CD4-positive, alpha-beta T cell treated with Interleukin-17A for 4 hours (primary cell): ENCODE measurements at regions not wholly inside any gene's neighbourhood (a gene's known extent, or its start where the extent isn't known, plus 50 kb on each side); places are given as distances from the start of the nearest gene placed in this dataset.

Experiments used
- DNase-seq: peaks from one replicate; pipeline ENCODE4 v3.0.0-alpha.2; 2020; ENCODE audit warnings: mixed read lengths

DNA sequence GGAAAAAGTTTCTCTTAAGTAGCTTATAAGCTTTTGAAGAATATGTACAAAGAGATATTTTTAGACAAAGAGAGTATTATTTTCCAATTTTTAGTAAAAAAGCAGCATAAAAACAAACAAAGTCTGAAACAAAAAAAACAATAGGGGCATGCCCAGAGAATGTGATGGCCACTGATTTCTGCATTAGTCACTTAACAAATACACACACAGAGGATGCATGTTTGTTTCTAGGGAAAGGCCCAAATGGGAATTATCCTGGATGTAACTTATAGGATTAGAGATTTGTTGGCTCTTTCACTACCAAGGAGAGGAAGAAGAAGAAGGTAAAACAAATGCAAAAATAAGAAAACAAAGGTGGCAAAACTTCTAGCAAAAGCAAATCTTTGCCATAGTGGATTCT, 95.9 kb upstream of the SCOC start:
- DNase-seq: no peak

GRCh38 chr4:140271553-140271952, 101.9 kb upstream of the SCOC start:
- no peak for DNase-seq

DNA sequence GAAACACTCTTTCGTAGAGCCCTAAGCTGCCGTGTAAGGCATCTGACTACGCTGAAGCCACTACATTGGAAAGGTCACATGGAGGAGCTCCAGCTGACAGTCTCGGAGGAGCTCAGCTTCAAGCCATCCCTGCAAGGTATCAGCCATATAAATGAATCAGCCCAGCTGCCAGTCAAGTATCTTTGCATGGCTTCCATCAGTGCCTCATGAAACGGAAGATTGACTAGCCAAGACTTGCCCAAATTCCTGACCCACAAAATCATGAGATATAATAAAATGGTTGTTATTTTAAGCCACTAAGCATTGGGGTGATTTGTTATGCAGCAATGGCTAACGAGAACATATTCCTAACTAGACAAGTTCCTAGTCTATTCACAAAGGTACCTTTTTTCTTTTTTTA, 104.1 kb upstream of the SCOC start:
- no peak for DNase-seq

DNA sequence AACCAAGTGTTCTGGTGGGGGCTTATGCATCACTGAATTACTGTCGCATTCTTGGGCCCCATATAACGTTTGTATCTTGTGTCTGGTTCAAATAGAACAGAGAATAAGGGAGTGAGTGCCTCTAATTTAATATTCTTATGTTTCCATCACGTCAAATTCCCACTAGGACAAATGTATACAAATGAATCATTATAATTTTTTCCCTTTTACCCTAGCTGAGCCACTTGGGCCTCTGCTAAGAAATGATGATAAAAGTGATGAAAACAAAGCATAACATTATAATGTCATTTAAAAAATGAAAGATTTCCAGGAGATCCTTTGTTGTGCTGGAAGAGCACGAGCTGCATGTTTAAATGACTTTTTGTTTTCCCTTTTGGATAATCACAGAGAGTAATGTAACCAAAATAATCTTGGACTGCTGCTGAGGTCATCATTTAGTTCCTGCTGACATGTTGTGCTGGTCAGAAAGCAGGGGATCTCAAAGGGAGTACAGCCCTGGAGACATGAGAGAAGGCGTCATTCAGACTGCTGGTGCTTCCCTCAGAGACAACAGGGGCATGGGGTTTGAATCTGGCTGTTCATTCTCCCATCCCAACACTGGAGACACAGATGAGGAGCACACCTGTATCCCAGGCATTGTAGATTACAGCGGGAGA, 105.1 kb upstream of the SCOC start:
- DNase-seq: no peak

GRCh38 chr4:140267576-140267975, 105.9 kb upstream of the SCOC start:
- DNase-seq: no peak

- no peak for DNase-seq
These were observed 106.4 kb upstream of the SCOC start for GRCh38 chr4:140266958-140267568.

- no peak for DNase-seq
These were observed 106.2 kb upstream of the MAML3 start for GRCh38 chr4:140260227-140260626.

GRCh38 chr4:140258476-140258875, 104.5 kb upstream of the MAML3 start:
- DNase-seq: no peak

- DNase-seq: no peak
These were observed 103.7 kb upstream of the MAML3 start for GRCh38 chr4:140257461-140258305.

GRCh38 chr4:140256941-140257340, 103.0 kb upstream of the MAML3 start:
- no peak for DNase-seq

DNA sequence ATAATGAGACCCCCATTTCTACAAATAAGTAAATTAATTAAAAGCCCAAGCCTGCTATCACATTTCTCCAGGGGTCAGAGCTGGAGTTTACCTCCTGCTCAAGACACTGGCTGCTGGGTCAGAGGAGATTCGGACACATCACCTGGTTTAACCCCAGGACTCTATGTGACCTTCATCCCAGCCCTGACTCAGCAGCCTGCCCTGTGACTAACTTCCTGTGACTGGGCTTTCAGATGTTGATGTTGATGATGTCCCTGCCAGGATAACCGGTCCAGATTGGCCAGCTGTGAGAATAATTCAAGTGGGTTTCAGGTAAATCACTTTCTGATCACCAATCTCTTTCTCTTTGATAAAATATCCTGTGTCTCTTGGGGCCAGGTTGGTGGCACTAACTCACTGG, 102.4 kb upstream of the MAML3 start:
- DNase-seq: no peak

DNA sequence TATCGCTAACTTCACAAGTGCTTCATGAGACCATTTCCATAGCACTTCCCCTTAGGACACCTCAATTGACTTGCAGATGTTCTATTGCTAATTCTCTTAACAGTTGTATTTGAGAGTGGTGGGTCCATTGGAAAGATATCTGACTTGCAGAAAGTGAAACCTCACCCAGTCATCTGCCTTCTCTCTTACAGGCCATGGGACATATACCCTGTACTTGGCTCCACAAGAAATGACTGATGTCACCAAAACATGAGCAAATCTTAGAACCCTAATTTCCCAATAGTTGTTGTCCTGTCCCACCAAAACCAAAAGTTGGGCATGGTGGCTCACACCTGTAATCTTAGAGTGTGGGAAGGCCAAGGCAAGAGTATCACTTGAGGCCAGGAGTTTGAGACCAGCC, 101.9 kb upstream of the MAML3 start:
- DNase-seq: no peak

GRCh38 chr4:140255467-140255866, 101.5 kb upstream of the MAML3 start:
- DNase-seq: no peak

- DNase-seq: no peak
These were observed 100.8 kb upstream of the MAML3 start for GRCh38 chr4:140254651-140255299.

GRCh38 chr4:140253556-140254027, 99.6 kb upstream of the MAML3 start:
- no peak for DNase-seq

GRCh38 chr4:140252742-140253555, 99.0 kb upstream of the MAML3 start:
- peak; percentile 75 for DNase-seq

GRCh38 chr4:140252141-140252741, 98.3 kb upstream of the MAML3 start:
- no peak for DNase-seq

DNA sequence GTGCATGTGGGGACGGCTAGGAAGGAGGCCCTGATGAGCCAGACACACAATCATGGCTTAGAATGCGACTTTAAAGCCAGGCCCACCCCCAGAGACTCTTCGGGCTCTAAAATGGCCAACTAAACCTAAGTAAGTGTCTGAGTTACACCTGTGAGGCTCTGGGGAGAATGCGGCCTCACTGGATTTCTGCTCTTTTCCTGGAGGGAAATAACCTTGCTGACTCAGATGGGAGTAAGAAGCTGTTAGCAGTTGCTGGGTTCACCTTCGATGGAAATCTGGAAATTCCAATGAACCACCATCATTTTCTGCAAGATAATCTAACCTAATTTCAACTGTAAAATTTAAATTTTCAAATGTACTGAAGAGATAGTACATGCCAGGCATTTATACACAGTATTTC, 97.6 kb upstream of the MAML3 start:
- no peak for DNase-seq

- no peak for DNase-seq
These were observed 97.1 kb upstream of the MAML3 start for GRCh38 chr4:140250989-140251552.

- no peak for DNase-seq
These were observed 95.4 kb upstream of the MAML3 start for GRCh38 chr4:140249351-140249750.

DNA sequence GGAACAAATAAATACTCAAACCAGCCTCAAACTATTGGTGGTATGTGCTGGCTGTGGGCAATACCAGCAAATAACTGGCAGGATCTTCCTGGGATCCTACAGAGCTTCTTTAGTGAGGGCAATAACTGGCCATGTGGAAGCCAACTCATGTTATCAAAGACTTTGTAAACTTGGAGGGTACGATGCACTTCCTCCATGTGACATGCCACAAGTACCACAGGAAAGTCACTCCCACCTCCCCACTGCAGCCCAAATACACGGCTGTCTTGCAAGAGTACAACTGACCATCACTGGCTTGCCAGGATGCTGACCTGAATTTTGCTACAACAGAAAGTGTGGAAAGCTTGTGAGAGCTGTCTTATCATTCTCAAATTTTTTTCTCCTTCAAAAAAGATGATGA, 93.3 kb upstream of the MAML3 start:
- no peak for DNase-seq

- DNase-seq: no peak
These were observed 92.2 kb upstream of the MAML3 start for GRCh38 chr4:140246216-140246615.
